ENCODE measurements at regions not wholly inside any gene's neighbourhood (a gene's known extent, or its start where the extent isn't known, plus 50 kb on each side); places are given as distances from the start of the nearest gene placed in this dataset.
"Not testable (repeated sequence)": the region's sequence is repeated elsewhere in the genome, so short reads cannot be mapped to it uniquely, and the experiment has no call there.

DNA sequence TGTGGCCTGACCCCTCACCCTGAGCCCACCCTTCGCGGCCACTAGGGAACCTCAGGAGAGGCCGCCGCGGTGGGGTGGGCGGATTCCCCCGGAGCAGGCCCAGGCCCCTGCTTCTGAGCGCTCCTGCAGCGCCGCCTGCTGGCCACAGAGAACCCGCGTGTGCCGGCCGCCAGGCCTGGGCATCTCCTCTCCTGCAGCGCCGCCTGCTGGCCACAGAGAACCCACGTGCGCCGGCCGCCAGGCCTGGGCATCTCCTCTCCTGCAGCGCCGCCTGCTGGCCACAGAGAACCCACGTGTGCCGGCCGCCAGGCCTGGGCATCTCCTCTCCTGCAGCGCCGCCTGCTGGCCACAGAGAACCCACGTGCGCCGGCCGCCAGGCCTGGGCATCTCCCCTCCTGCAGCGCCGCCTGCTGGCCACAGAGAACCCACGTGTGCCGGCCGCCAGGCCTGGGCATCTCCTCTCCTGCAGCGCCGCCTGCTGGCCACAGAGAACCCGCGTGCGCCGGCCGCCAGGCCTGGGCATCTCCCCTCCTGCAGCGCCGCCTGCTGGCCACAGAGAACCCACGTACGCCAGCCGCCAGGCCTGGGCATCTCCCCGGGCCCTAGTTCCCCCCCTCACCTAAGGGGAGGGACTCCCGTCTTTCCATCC, 126.1 kb downstream of the METRNL start:
- not testable (repeated sequence) for DNase-seq (ENCODE audit: low read depth); H3K4me3 ChIP-seq (ENCODE audit: control insufficient read depth, low read depth, low read length)
- TF ChIP-seq, protein P1, sequence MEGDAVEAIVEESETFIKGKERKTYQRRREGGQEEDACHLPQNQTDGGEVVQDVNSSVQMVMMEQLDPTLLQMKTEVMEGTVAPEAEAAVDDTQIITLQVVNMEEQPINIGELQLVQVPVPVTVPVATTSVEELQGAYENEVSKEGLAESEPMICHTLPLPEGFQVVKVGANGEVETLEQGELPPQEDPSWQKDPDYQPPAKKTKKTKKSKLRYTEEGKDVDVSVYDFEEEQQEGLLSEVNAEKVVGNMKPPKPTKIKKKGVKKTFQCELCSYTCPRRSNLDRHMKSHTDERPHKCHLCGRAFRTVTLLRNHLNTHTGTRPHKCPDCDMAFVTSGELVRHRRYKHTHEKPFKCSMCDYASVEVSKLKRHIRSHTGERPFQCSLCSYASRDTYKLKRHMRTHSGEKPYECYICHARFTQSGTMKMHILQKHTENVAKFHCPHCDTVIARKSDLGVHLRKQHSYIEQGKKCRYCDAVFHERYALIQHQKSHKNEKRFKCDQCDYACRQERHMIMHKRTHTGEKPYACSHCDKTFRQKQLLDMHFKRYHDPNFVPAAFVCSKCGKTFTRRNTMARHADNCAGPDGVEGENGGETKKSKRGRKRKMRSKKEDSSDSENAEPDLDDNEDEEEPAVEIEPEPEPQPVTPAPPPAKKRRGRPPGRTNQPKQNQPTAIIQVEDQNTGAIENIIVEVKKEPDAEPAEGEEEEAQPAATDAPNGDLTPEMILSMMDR (IDR thresholded peaks at IDR 0.05; ENCODE audit: control insufficient read depth, insufficient read depth, low read depth, low read length, missing control alignments), result peak; percentile 50

DNA sequence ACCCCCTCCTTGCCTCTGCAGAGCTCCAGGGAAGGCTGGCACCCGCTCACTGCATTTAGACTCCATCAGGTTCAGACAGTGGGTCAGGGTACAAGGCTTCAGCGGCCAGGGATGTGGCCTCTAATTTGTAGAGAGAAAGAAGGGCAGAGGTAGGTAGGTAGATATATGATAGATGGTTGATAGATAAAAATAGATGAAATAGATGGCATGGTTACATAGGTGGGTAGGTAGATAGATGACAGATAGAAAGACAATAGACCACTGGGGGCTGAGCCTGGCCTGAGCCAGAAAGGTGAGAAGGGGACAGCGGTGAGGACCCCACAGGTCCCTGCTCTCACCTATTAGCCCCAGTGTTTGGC, 126.6 kb downstream of the METRNL start:
- H3K4me3 ChIP-seq (ENCODE audit: control insufficient read depth, low read depth, low read length); DNase-seq (ENCODE audit: low read depth): not testable (repeated sequence)

GRCh38 chr17:83206819-83207588, 127.6 kb downstream of the METRNL start:
- DNase-seq (ENCODE audit: low read depth); H3K4me3 ChIP-seq (ENCODE audit: control insufficient read depth, low read depth, low read length): not testable (repeated sequence)

DNA sequence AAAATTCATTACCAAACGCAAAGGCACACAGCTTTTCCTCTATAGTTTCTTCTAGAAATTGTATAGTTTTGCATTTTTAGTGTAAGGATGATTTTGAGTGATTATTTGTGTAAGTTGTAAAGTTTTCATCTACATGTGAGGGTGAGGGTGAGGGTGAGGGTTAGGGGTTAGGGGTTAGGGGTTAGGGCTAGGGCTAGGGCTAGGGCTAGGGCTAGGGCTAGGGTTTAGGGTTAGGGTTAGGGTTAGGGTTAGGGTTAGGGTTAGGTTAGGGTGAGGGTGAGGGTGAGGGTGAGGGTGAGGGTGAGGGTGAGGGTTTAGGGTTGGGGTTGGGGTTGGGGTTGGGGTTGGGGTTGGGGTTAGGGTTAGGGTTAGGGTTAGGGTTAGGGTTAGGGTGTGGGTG, 167.6 kb downstream of the METRNL start:
- not testable (repeated sequence) for DNase-seq (ENCODE audit: low read depth); H3K4me3 ChIP-seq (ENCODE audit: control insufficient read depth, low read depth, low read length)
